Panc1 (cell line): ENCODE measurements at regions not wholly inside any gene's neighbourhood (a gene's known extent, or its start where the extent isn't known, plus 50 kb on each side); places are given as distances from the start of the nearest gene placed in this dataset.

Experiments
- CTCF ChIP-seq: fragments of 450-650 bp; IDR thresholded peaks from 2 replicates; pipeline ENCODE4 v1.5.1; 2017; ENCODE audit warnings: mild to moderate bottlenecking
- POLR2AphosphoS5 ChIP-seq: IDR thresholded peaks from 2 replicates; pipeline ENCODE4 v1.6.1; 2012; ENCODE audit warnings: mild to moderate bottlenecking, low read depth, low read length, moderate library complexity
- TCF7L2 ChIP-seq: IDR thresholded peaks from 2 replicates; pipeline ENCODE4 v1.6.1; 2011; ENCODE audit warnings: mild to moderate bottlenecking, low read depth, low read length, inconsistent platforms

- TF ChIP-seq POLR2AphosphoS5 (no peak), TCF7L2 (no peak), CTCF (no peak)
Observed at GRCh38 chr11:23221366-23221765, 361.1 kb upstream of the CCDC179 start.
